GM04504 (cell line): ENCODE measurements at regions not wholly inside any gene's neighbourhood (a gene's known extent, or its start where the extent isn't known, plus 50 kb on each side); places are given as distances from the start of the nearest gene placed in this dataset.

Experiments used
- DNase-seq: peaks from one replicate; pipeline ENCODE4 v3.0.0-alpha.2; 2012; ENCODE audit warnings: low read depth

GRCh38 chr2:8004250-8004681 lies 677.6 kb upstream of the ID2 start:
- peak; percentile 78 for DNase-seq

GRCh38 chr2:8006181-8006580 lies 675.7 kb upstream of the ID2 start:
- DNase-seq = no peak

- DNase-seq = no peak
Measured at GRCh38 chr2:8006626-8007025, 675.2 kb upstream of the ID2 start.

GRCh38 chr2:8009010-8009597 lies 672.8 kb upstream of the ID2 start:
- DNase-seq = no peak

- no peak for DNase-seq
Measured at GRCh38 chr2:8015848-8016600, 665.8 kb upstream of the ID2 start.

GRCh38 chr2:8016688-8017087 lies 665.2 kb upstream of the ID2 start:
- DNase-seq = no peak

GRCh38 chr2:8018956-8019355 lies 662.9 kb upstream of the ID2 start:
- no peak for DNase-seq

- no peak for DNase-seq
Measured at GRCh38 chr2:8019934-8020333, 661.9 kb upstream of the ID2 start.

- DNase-seq = no peak
Measured at GRCh38 chr2:8021921-8022320, 659.9 kb upstream of the ID2 start.

- no peak for DNase-seq
Measured at GRCh38 chr2:8022908-8023640, 658.8 kb upstream of the ID2 start.

GRCh38 chr2:8024506-8024905 lies 657.4 kb upstream of the ID2 start:
- DNase-seq = no peak

GRCh38 chr2:8026381-8026780 lies 655.5 kb upstream of the ID2 start:
- DNase-seq = no peak

GRCh38 chr2:8027387-8027786 lies 654.5 kb upstream of the ID2 start:
- DNase-seq = no peak

- no peak for DNase-seq
Measured at GRCh38 chr2:8028036-8028435, 653.8 kb upstream of the ID2 start.

GRCh38 chr2:8028436-8028835 lies 653.4 kb upstream of the ID2 start:
- DNase-seq = no peak

- no peak for DNase-seq
Measured at GRCh38 chr2:8028981-8029380, 652.9 kb upstream of the ID2 start.

- no peak for DNase-seq
Measured at GRCh38 chr2:8030573-8031303, 651.1 kb upstream of the ID2 start.

GRCh38 chr2:8031370-8031769 lies 650.5 kb upstream of the ID2 start:
- no peak for DNase-seq

GRCh38 chr2:8033546-8034096 lies 648.2 kb upstream of the ID2 start:
- DNase-seq = no peak

GRCh38 chr2:8036366-8036765 lies 645.5 kb upstream of the ID2 start:
- DNase-seq = no peak

GRCh38 chr2:8039732-8040131 lies 642.1 kb upstream of the ID2 start:
- no peak for DNase-seq

- DNase-seq = no peak
Measured at GRCh38 chr2:8043295-8043694, 638.6 kb upstream of the ID2 start.
